Breast epithelium (tissue), 4 donors: ENCODE measurements at regions not wholly inside any gene's neighbourhood (a gene's known extent, or its start where the extent isn't known, plus 50 kb on each side); places are given as distances from the start of the nearest gene placed in this dataset.

ENCODE experiments used
- DNase-seq, 2 donors: peaks; one replicate each; pipeline ENCODE4 v3.0.0-alpha.2; 2019; ENCODE audit warnings: low spot score in 2 of 2
- H3K27ac ChIP-seq, 2 donors: fragments of 200-600 bp; sonication (generic) in 1 of 2; one replicate each; pipeline ENCODE4 v1.5.1; 2016 to 2019; ENCODE audit warnings: mild to moderate bottlenecking in 1 of 2
- H3K27me3 ChIP-seq, 2 donors: fragments of 200-600 bp; sonication (generic) in 1 of 2; one replicate each; pipeline versions ENCODE4 v1.5.1 to v1.6.0; 2017 to 2019; ENCODE audit warnings: control low read depth in 1 of 2, mild to moderate bottlenecking in 1 of 2
- H3K36me3 ChIP-seq: fragments of 200-600 bp; one replicate; pipeline ENCODE4 v1.5.1; 2019
- H3K4me1 ChIP-seq, 2 donors: fragments of 200-600 bp; sonication (generic); one replicate each; pipeline ENCODE4 v1.5.1; 2016 to 2019; ENCODE audit warnings: control low read depth in 1 of 2
- H3K4me3 ChIP-seq, 3 donors: fragments of 200-600 bp; sonication (generic); 1 replicate in 2 of 3; 2 replicates in 1 of 3; pipeline ENCODE4 v1.5.1; 2016 to 2019; ENCODE audit warnings: mild to moderate bottlenecking in 3 of 3, moderate library complexity in 2 of 3
- H3K9me3 ChIP-seq, 2 donors: fragments of 200-600 bp; sonication (generic) in 1 of 2; one replicate each; pipeline ENCODE4 v1.5.1; 2016 to 2019; ENCODE audit warnings: control low read depth in 1 of 2
- CTCF ChIP-seq, 3 donors: fragments of 450-650 bp; IDR thresholded peaks; one replicate each; pipeline ENCODE4 v1.5.1; 2016 to 2017; ENCODE audit warnings: antibody characterized with exemption in 3 of 3, mild to moderate bottlenecking in 3 of 3, moderate library complexity in 3 of 3
- POLR2A ChIP-seq: fragments of 450-650 bp; IDR thresholded peaks from one replicate; pipeline ENCODE4 v1.6.1; 2016; ENCODE audit warnings: antibody characterized with exemption, mild to moderate bottlenecking, moderate library complexity
- POLR2AphosphoS5 ChIP-seq, 3 donors: sonication (generic); formaldehyde crosslinking; IDR thresholded peaks; one replicate each; pipeline ENCODE4 v1.6.1; 2017; ENCODE audit warnings: antibody characterized with exemption in 3 of 3
- intact Hi-C: fragments of 100-400 bp; cut with DNase I; formaldehyde crosslinking; loops from one replicate; pipeline ENCODE4 v1.15.1; 2023; ENCODE audit warnings: low total_unique reads

GRCh38 chr15:77817434-77817833, 184.7 kb upstream of the LINGO1 start:
- Histone ChIP-seq H3K9me3 (no peaks in the 10 kb centered on the region), H3K27ac (no peak overlapping the region), H3K27me3 (peaks cover 9 to 75% of the 10 kb centered on the region in 2 donors), H3K4me1 (no peaks in the 10 kb centered on the region), H3K4me3 (no peak overlapping the region), H3K36me3 (no peaks in the 10 kb centered on the region)
- intact Hi-C loops: no loop called here
- no peak for TF ChIP-seq CTCF (IDR thresholded peaks at IDR 0.05)
- no peak for TF ChIP-seq POLR2AphosphoS5 (IDR thresholded peaks at IDR 0.05)
- TF ChIP-seq POLR2A: no peak
- DNase-seq: no peak

- Histone ChIP-seq H3K4me3 (no peak overlapping the region), H3K36me3 (no peaks in the 10 kb centered on the region), H3K27me3 (peaks cover 9 to 73% of the 10 kb centered on the region in 2 donors), H3K27ac (no peak overlapping the region), H3K4me1 (no peaks in the 10 kb centered on the region), H3K9me3 (no peaks in the 10 kb centered on the region)
- intact Hi-C loops: no loop called here
- TF ChIP-seq POLR2AphosphoS5 (IDR thresholded peaks at IDR 0.05) (no peak), POLR2A (no peak), CTCF (IDR thresholded peaks at IDR 0.05) (no peak)
- DNase-seq: no peak
Observed at GRCh38 chr15:77816983-77817382, 184.3 kb upstream of the LINGO1 start.

GRCh38 chr15:77815015-77815414, 182.3 kb upstream of the LINGO1 start:
- Histone ChIP-seq H3K27me3 (peaks cover 7 to 55% of the 10 kb centered on the region in 2 donors), H3K36me3 (no peaks in the 10 kb centered on the region)
- no peak for TF ChIP-seq POLR2AphosphoS5 (IDR thresholded peaks at IDR 0.05)
- no peak for TF ChIP-seq CTCF (IDR thresholded peaks at IDR 0.05)
- TF ChIP-seq POLR2A: no peak

GRCh38 chr15:77812664-77813063, 180.0 kb upstream of the LINGO1 start:
- intact Hi-C loops: no loop called here
- Histone ChIP-seq H3K9me3 (no peaks in the 10 kb centered on the region), H3K36me3 (no peaks in the 10 kb centered on the region), H3K27ac (no peak overlapping the region), H3K4me1 (no peaks in the 10 kb centered on the region), H3K27me3 (peaks cover 0 to 33% of the 10 kb centered on the region in 2 donors), H3K4me3 (no peak overlapping the region)
- no peak for DNase-seq
- TF ChIP-seq POLR2A (no peak), POLR2AphosphoS5 (IDR thresholded peaks at IDR 0.05) (no peak), CTCF (IDR thresholded peaks at IDR 0.05) (no peak)

More at GRCh38 chr15:77815015-77815414, 182.3 kb upstream of the LINGO1 start:
- Histone ChIP-seq H3K27ac (no peak overlapping the region), H3K9me3 (no peaks in the 10 kb centered on the region), H3K4me3 (no peak overlapping the region), H3K4me1 (no peaks in the 10 kb centered on the region)
- no peak for DNase-seq
- intact Hi-C loops: no loop called here

GRCh38 chr15:77811270-77811669, 178.6 kb upstream of the LINGO1 start:
- H3K27me3 ChIP-seq: peaks cover 0 to 19% of the 10 kb centered on the region in 2 donors
- TF ChIP-seq CTCF (IDR thresholded peaks at IDR 0.05): no peak
- TF ChIP-seq POLR2A: no peak
- no peak for TF ChIP-seq POLR2AphosphoS5 (IDR thresholded peaks at IDR 0.05)
- no peak overlapping the region for H3K4me3 ChIP-seq
- H3K9me3 ChIP-seq: no peaks in the 10 kb centered on the region
- intact Hi-C loops: no loop called here
- no peaks in the 10 kb centered on the region for H3K4me1 ChIP-seq
- no peak overlapping the region for H3K27ac ChIP-seq
- no peak for DNase-seq
- no peaks in the 10 kb centered on the region for H3K36me3 ChIP-seq
